GM23248 (cell line): ENCODE measurements at regions not wholly inside any gene's neighbourhood (a gene's known extent, or its start where the extent isn't known, plus 50 kb on each side); places are given as distances from the start of the nearest gene placed in this dataset.

Experiments used
- EZH2 ChIP-seq: fragments of 200-600 bp; sonication (generic); IDR thresholded peaks from 2 replicates; pipeline ENCODE4 v1.6.1; 2018; ENCODE audit warnings: antibody characterized with exemption, mild to moderate bottlenecking; ENCODE audit not compliant: insufficient read depth, poor library complexity, severe bottlenecking
- EZH2phosphoT487 ChIP-seq: fragments of 200-600 bp; sonication (generic); IDR thresholded peaks from 2 replicates; pipeline ENCODE4 v1.6.1; 2018; ENCODE audit warnings: antibody characterized with exemption, moderate library complexity, mild to moderate bottlenecking, low read depth; ENCODE audit not compliant: insufficient read depth

GRCh38 chr9:135347461-135347860 lies 132.1 kb upstream of the PPP1R26 start:
- TF ChIP-seq EZH2 (no peak), EZH2phosphoT487 (no peak)
